WTC11 (cell line): ENCODE measurements at regions not wholly inside any gene's neighbourhood (a gene's known extent, or its start where the extent isn't known, plus 50 kb on each side); places are given as distances from the start of the nearest gene placed in this dataset.

Experiments used
- ATAC-seq: fragments of 200-7000 bp; cut with Tn5 transposase; 2 replicates; pipeline ENCODE4 v1.10.0; 2021; ENCODE audit warnings: mild to moderate bottlenecking, moderate library complexity
- CTCF ChIA-PET: fragments of 300-600 bp; sonication (Branson Sonifier 250); formaldehyde crosslinking; loops from one replicate; lab custom pipeline; 2021; ENCODE audit warnings: antibody characterized with exemption; lab: Charles Lee
- POLR2A ChIA-PET: fragments of 350-600 bp; sonication (Branson Sonifier 250); formaldehyde crosslinking; loops from one replicate; lab custom pipeline; 2021; ENCODE audit warnings: antibody characterized with exemption; lab: Charles Lee
- DNase-seq: peaks from one replicate; pipeline ENCODE4 v3.0.0; 2021; ENCODE audit warnings: low spot score
- H3K27ac Mint-ChIP-seq: 2 replicates; pipeline ENCODE4 v1.8.0; 2021; ENCODE audit warnings: mixed read lengths
- H3K27me3 Mint-ChIP-seq: 2 replicates; pipeline ENCODE4 v1.8.0; 2021; ENCODE audit warnings: low read depth, mild to moderate bottlenecking, moderate library complexity, mixed read lengths
- H3K36me3 Mint-ChIP-seq: 2 replicates; pipeline ENCODE4 v1.8.0; 2021; ENCODE audit warnings: mixed read lengths
- H3K4me1 Mint-ChIP-seq: 2 replicates; pipeline ENCODE4 v1.8.0; 2022; ENCODE audit warnings: mixed read lengths
- H3K4me3 Mint-ChIP-seq: 2 replicates; pipeline ENCODE4 v1.8.0; 2021; ENCODE audit warnings: mild to moderate bottlenecking, moderate library complexity, mixed read lengths
- H3K9me3 Mint-ChIP-seq: 2 replicates; pipeline ENCODE4 v1.8.0; 2021; ENCODE audit warnings: mixed read lengths
- EMX1 ChIP-seq: fragments of 250-450 bp; sonication (Bioruptor Pico); IDR thresholded peaks from 2 replicates; pipeline ENCODE4 v1.8.0; 2021; ENCODE audit warnings: mild to moderate bottlenecking
- GABPB1 ChIP-seq: sonication (generic); formaldehyde crosslinking; IDR thresholded peaks from 2 replicates; pipeline ENCODE4 v1.8.1; 2023; ENCODE audit warnings: mild to moderate bottlenecking, missing genetic modification reagents
- KAT7 ChIP-seq: sonication (generic); formaldehyde crosslinking; IDR thresholded peaks from 2 replicates; pipeline ENCODE4 v1.8.1; 2023; ENCODE audit warnings: missing genetic modification reagents, mild to moderate bottlenecking, borderline replicate concordance
- OVOL2 ChIP-seq: fragments of 250-450 bp; sonication (Bioruptor Pico); IDR thresholded peaks from 2 replicates; pipeline ENCODE4 v1.9.0; 2021; ENCODE audit warnings: mild to moderate bottlenecking, borderline replicate concordance
- PRRX2 ChIP-seq: fragments of 250-450 bp; sonication (Bioruptor Pico); IDR thresholded peaks from 2 replicates; pipeline ENCODE4 v1.8.0; 2021; ENCODE audit warnings: mild to moderate bottlenecking
- SMAD3 ChIP-seq: sonication (generic); formaldehyde crosslinking; IDR thresholded peaks from 2 replicates; pipeline ENCODE4 v1.8.0; 2022; ENCODE audit warnings: missing genetic modification reagents, mild to moderate bottlenecking, borderline replicate concordance
- SOX15 ChIP-seq: fragments of 250-450 bp; sonication (Bioruptor Pico); IDR thresholded peaks from 2 replicates; pipeline ENCODE4 v1.9.0; 2021; ENCODE audit warnings: mild to moderate bottlenecking
- TEAD4 ChIP-seq: sonication (generic); formaldehyde crosslinking; IDR thresholded peaks from 2 replicates; pipeline ENCODE4 v1.8.0; 2022; ENCODE audit warnings: mild to moderate bottlenecking, missing genetic modification reagents
- TP53 ChIP-seq: sonication (generic); formaldehyde crosslinking; IDR thresholded peaks from 2 replicates; pipeline ENCODE4 v1.8.1; 2023; ENCODE audit warnings: mild to moderate bottlenecking, missing genetic modification reagents
- ZNF263 ChIP-seq: sonication (generic); formaldehyde crosslinking; IDR thresholded peaks from 2 replicates; pipeline ENCODE4 v1.8.1; 2022; ENCODE audit warnings: low read depth, mild to moderate bottlenecking, moderate library complexity, missing genetic modification reagents
- ZNF317 ChIP-seq: sonication (generic); formaldehyde crosslinking; IDR thresholded peaks from 2 replicates; pipeline ENCODE4 v1.8.1; 2023; ENCODE audit warnings: low read depth, mild to moderate bottlenecking, moderate library complexity, missing genetic modification reagents, borderline replicate concordance
- ZNF396 ChIP-seq: fragments of 250-450 bp; sonication (Bioruptor Pico); IDR thresholded peaks from 2 replicates; pipeline ENCODE4 v1.8.0; 2021; ENCODE audit warnings: mild to moderate bottlenecking, moderate library complexity, borderline replicate concordance
- ZNF423 ChIP-seq: fragments of 250-450 bp; sonication (Bioruptor Pico); IDR thresholded peaks from 2 replicates; pipeline ENCODE4 v2.1.2; 2022; ENCODE audit warnings: mild to moderate bottlenecking, moderate library complexity
- TF ChIP-seq, protein P1 (sequence below): fragments of 250-450 bp; sonication (Bioruptor Pico); IDR thresholded peaks from 2 replicates; pipeline ENCODE4 v1.8.0; 2021; ENCODE audit warnings: mild to moderate bottlenecking
- TF ChIP-seq, protein P2 (sequence below): sonication (generic); formaldehyde crosslinking; IDR thresholded peaks from 2 replicates; pipeline ENCODE4 v1.8.1; 2022; ENCODE audit warnings: low read depth, missing genetic modification reagents, borderline replicate concordance
- TF ChIP-seq, protein P3 (sequence below): sonication (generic); formaldehyde crosslinking; IDR thresholded peaks from 2 replicates; pipeline ENCODE4 v1.8.1; 2023; ENCODE audit warnings: mild to moderate bottlenecking, missing genetic modification reagents, moderate library complexity
- TF ChIP-seq, protein P4 (sequence below): sonication (generic); formaldehyde crosslinking; IDR thresholded peaks from 2 replicates; pipeline ENCODE4 v1.8.1; 2023; ENCODE audit warnings: mild to moderate bottlenecking, moderate library complexity, missing genetic modification reagents
- TF ChIP-seq, protein P5 (sequence below): sonication (generic); formaldehyde crosslinking; conservative IDR thresholded peaks from 2 replicates; pipeline ENCODE4 v1.8.1; 2022; ENCODE audit warnings: mild to moderate bottlenecking, missing genetic modification reagents
- TF ChIP-seq, protein P6 (sequence below): fragments of 250-450 bp; sonication (Bioruptor Pico); IDR thresholded peaks from 2 replicates; pipeline ENCODE4 v2.1.2; 2022; ENCODE audit warnings: mild to moderate bottlenecking, moderate library complexity
- TF ChIP-seq, protein P7 (sequence below): sonication (generic); formaldehyde crosslinking; conservative IDR thresholded peaks from 2 replicates; pipeline ENCODE4 v1.8.1; 2023; ENCODE audit warnings: mild to moderate bottlenecking, low read depth, missing genetic modification reagents, moderate library complexity

DNA sequence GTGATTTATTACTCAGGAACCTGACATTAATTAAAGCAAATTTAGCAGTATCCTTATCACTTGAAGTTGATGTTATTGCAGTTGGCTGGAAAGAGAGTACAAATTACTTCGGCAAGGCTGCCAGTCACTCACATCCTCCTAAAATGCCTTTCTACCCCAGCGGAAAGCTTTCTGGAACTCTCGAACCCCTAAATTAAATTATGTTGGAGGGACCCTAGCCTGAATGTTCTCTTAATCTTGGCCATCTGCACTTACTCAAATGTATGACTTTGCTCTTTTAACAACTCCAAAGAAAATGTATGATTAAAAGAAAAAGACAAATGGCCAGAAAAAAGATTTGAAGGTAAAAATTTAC is 242.6 kb upstream of the USP25 start:
- ATAC-seq (no peak), DNase-seq (no peak)
- peaks cover 6% of the 10 kb centered on the region for H3K4me1 Mint-ChIP-seq
- CTCF ChIA-PET = interaction anchor here (1.2 kb wide), 1 partner anchor 56 kb away, joined by 3 read pairs; no protein-coding TSS in a partner anchor
- POLR2A ChIA-PET = no interaction called here
- H3K27ac Mint-ChIP-seq = no peak overlapping the region
- TF ChIP-seq ZNF263 = no peak
- no peak for TF ChIP-seq ZNF396
- no peak for TF ChIP-seq OVOL2
- TF ChIP-seq, protein P1, sequence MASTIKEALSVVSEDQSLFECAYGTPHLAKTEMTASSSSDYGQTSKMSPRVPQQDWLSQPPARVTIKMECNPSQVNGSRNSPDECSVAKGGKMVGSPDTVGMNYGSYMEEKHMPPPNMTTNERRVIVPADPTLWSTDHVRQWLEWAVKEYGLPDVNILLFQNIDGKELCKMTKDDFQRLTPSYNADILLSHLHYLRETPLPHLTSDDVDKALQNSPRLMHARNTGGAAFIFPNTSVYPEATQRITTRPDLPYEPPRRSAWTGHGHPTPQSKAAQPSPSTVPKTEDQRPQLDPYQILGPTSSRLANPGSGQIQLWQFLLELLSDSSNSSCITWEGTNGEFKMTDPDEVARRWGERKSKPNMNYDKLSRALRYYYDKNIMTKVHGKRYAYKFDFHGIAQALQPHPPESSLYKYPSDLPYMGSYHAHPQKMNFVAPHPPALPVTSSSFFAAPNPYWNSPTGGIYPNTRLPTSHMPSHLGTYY (CRISPR knock-in tag) = no peak
- no peak for TF ChIP-seq TEAD4
- TF ChIP-seq, protein P2, sequence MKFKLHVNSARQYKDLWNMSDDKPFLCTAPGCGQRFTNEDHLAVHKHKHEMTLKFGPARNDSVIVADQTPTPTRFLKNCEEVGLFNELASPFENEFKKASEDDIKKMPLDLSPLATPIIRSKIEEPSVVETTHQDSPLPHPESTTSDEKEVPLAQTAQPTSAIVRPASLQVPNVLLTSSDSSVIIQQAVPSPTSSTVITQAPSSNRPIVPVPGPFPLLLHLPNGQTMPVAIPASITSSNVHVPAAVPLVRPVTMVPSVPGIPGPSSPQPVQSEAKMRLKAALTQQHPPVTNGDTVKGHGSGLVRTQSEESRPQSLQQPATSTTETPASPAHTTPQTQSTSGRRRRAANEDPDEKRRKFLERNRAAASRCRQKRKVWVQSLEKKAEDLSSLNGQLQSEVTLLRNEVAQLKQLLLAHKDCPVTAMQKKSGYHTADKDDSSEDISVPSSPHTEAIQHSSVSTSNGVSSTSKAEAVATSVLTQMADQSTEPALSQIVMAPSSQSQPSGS (CRISPR knock-in tag) = no peak
- no peak for TF ChIP-seq ZNF317
- H3K27me3 Mint-ChIP-seq = no peaks in the 10 kb centered on the region
- no peak overlapping the region for H3K4me3 Mint-ChIP-seq
- H3K36me3 Mint-ChIP-seq = no peaks in the 10 kb centered on the region
- H3K9me3 Mint-ChIP-seq = no peaks in the 10 kb centered on the region

DNA sequence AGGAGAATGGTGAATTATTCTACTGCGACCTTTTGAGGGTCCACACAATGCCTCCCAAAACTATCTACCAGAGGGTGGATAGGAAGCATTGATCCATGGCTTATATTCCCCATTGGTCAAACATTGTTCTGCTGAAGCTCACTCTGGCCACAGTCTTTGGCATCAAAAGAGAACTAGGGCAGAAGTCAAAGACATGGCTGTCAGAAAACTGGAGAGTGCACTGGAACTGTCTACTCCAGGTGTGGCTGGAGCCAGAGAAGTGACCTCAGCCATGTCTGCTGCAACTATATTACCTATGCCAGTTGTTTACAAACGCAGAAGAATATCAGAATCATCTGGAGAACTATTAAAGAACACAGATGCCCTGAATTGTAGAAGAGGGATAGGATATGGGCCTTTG is 238.7 kb upstream of the USP25 start:
- Mint-ChIP-seq H3K4me3 (no peak overlapping the region), H3K9me3 (no peaks in the 10 kb centered on the region), H3K36me3 (no peaks in the 10 kb centered on the region), H3K4me1 (no peaks in the 10 kb centered on the region), H3K27ac (no peak overlapping the region), H3K27me3 (no peaks in the 10 kb centered on the region; the same call in 1 of the 2 replicates)
- TF ChIP-seq EMX1 (CRISPR knock-in tag) = no peak
- TF ChIP-seq KAT7 (CRISPR knock-in tag) = no peak
- TF ChIP-seq SOX15 (CRISPR knock-in tag) = no peak
- TF ChIP-seq TP53 (CRISPR knock-in tag) = no peak
- TF ChIP-seq, protein P3, sequence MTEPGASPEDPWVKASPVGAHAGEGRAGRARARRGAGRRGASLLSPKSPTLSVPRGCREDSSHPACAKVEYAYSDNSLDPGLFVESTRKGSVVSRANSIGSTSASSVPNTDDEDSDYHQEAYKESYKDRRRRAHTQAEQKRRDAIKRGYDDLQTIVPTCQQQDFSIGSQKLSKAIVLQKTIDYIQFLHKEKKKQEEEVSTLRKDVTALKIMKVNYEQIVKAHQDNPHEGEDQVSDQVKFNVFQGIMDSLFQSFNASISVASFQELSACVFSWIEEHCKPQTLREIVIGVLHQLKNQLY = no peak
- TF ChIP-seq, protein P4, sequence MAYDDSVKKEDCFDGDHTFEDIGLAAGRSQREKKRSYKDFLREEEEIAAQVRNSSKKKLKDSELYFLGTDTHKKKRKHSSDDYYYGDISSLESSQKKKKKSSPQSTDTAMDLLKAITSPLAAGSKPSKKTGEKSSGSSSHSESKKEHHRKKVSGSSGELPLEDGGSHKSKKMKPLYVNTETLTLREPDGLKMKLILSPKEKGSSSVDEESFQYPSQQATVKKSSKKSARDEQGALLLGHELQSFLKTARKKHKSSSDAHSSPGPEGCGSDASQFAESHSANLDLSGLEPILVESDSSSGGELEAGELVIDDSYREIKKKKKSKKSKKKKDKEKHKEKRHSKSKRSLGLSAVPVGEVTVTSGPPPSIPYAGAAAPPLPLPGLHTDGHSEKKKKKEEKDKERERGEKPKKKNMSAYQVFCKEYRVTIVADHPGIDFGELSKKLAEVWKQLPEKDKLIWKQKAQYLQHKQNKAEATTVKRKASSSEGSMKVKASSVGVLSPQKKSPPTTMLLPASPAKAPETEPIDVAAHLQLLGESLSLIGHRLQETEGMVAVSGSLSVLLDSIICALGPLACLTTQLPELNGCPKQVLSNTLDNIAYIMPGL (CRISPR knock-in tag) = no peak
- TF ChIP-seq PRRX2 (CRISPR knock-in tag) = no peak
- TF ChIP-seq ZNF423 = no peak
- TF ChIP-seq, protein P5, sequence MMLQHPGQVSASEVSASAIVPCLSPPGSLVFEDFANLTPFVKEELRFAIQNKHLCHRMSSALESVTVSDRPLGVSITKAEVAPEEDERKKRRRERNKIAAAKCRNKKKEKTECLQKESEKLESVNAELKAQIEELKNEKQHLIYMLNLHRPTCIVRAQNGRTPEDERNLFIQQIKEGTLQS (CRISPR knock-in tag) = no peak
- TF ChIP-seq ZNF317 = no peak
- TF ChIP-seq, protein P6, sequence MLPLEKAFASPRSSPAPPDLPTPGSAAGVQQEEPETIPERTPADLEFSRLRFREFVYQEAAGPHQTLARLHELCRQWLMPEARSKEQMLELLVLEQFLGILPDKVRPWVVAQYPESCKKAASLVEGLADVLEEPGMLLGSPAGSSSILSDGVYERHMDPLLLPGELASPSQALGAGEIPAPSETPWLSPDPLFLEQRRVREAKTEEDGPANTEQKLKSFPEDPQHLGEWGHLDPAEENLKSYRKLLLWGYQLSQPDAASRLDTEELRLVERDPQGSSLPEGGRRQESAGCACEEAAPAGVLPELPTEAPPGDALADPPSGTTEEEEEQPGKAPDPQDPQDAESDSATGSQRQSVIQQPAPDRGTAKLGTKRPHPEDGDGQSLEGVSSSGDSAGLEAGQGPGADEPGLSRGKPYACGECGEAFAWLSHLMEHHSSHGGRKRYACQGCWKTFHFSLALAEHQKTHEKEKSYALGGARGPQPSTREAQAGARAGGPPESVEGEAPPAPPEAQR = no peak
- TF ChIP-seq, protein P7, sequence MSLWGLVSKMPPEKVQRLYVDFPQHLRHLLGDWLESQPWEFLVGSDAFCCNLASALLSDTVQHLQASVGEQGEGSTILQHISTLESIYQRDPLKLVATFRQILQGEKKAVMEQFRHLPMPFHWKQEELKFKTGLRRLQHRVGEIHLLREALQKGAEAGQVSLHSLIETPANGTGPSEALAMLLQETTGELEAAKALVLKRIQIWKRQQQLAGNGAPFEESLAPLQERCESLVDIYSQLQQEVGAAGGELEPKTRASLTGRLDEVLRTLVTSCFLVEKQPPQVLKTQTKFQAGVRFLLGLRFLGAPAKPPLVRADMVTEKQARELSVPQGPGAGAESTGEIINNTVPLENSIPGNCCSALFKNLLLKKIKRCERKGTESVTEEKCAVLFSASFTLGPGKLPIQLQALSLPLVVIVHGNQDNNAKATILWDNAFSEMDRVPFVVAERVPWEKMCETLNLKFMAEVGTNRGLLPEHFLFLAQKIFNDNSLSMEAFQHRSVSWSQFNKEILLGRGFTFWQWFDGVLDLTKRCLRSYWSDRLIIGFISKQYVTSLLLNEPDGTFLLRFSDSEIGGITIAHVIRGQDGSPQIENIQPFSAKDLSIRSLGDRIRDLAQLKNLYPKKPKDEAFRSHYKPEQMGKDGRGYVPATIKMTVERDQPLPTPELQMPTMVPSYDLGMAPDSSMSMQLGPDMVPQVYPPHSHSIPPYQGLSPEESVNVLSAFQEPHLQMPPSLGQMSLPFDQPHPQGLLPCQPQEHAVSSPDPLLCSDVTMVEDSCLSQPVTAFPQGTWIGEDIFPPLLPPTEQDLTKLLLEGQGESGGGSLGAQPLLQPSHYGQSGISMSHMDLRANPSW (CRISPR knock-in tag) = no peak
- no peak for TF ChIP-seq GABPB1
- no peak for TF ChIP-seq SMAD3 (CRISPR knock-in tag)
- CTCF ChIA-PET = no interaction called here
- POLR2A ChIA-PET = no interaction called here
- no peak for DNase-seq
- no peak for ATAC-seq
